ENCODE measurements at regions not wholly inside any gene's neighbourhood (a gene's known extent, or its start where the extent isn't known, plus 50 kb on each side); places are given as distances from the start of the nearest gene placed in this dataset.
"Not testable (repeated sequence)": the region's sequence is repeated elsewhere in the genome, so short reads cannot be mapped to it uniquely, and the experiment has no call there.

- TF ChIP-seq CTCF (IDR thresholded peaks at IDR 0.05; ENCODE audit: insufficient read depth, low read length, poor library complexity, severe bottlenecking): no peak
- Histone ChIP-seq H3K4me3 (replicated peaks; ENCODE audit: low read depth, low read length) (no peak overlapping the region), H3K36me3 (ENCODE audit: control insufficient read depth, insufficient read depth, low read length) (no peaks in the 10 kb centered on the region), H3K27me3 (replicated peaks; ENCODE audit: control insufficient read depth, insufficient read depth, low read length) (no peaks in the 10 kb centered on the region)
- DNase-seq (ENCODE audit: extremely low read depth, insufficient read length): no peak
These were observed 290.6 kb downstream of the OSTF1 start for GRCh38 chr9:75378926-75379325.

- no peaks in the 10 kb centered on the region for H3K36me3 ChIP-seq (ENCODE audit: control insufficient read depth, insufficient read depth, low read length)
- no peak overlapping the region for H3K4me3 ChIP-seq (replicated peaks; ENCODE audit: low read depth, low read length)
- H3K27me3 ChIP-seq (replicated peaks; ENCODE audit: control insufficient read depth, insufficient read depth, low read length): no peaks in the 10 kb centered on the region
- no peak for DNase-seq (ENCODE audit: extremely low read depth, insufficient read length)
- no peak for TF ChIP-seq CTCF (IDR thresholded peaks at IDR 0.05; ENCODE audit: insufficient read depth, low read length, poor library complexity, severe bottlenecking)
These were observed 293.8 kb downstream of the OSTF1 start for GRCh38 chr9:75382126-75382525.

- H3K36me3 ChIP-seq (ENCODE audit: control insufficient read depth, insufficient read depth, low read length); DNase-seq (ENCODE audit: extremely low read depth, insufficient read length); H3K27me3 ChIP-seq (replicated peaks; ENCODE audit: control insufficient read depth, insufficient read depth, low read length); H3K4me3 ChIP-seq (replicated peaks; ENCODE audit: low read depth, low read length): not testable (repeated sequence)
These were observed 295.2 kb downstream of the OSTF1 start for GRCh38 chr9:75383420-75384034.

GRCh38 chr9:75385236-75385635 is 296.9 kb downstream of the OSTF1 start:
- DNase-seq (ENCODE audit: extremely low read depth, insufficient read length): no peak
- Histone ChIP-seq H3K27me3 (replicated peaks; ENCODE audit: control insufficient read depth, insufficient read depth, low read length) (no peaks in the 10 kb centered on the region), H3K36me3 (ENCODE audit: control insufficient read depth, insufficient read depth, low read length) (no peaks in the 10 kb centered on the region), H3K4me3 (replicated peaks; ENCODE audit: low read depth, low read length) (no peak overlapping the region)
- TF ChIP-seq CTCF (IDR thresholded peaks at IDR 0.05; ENCODE audit: insufficient read depth, low read length, poor library complexity, severe bottlenecking): no peak

- no peak for TF ChIP-seq CTCF (IDR thresholded peaks at IDR 0.05; ENCODE audit: insufficient read depth, low read length, poor library complexity, severe bottlenecking)
- no peak for DNase-seq (ENCODE audit: extremely low read depth, insufficient read length)
- H3K36me3 ChIP-seq (ENCODE audit: control insufficient read depth, insufficient read depth, low read length): no peaks in the 10 kb centered on the region
- H3K4me3 ChIP-seq (replicated peaks; ENCODE audit: low read depth, low read length): no peak overlapping the region
- H3K27me3 ChIP-seq (replicated peaks; ENCODE audit: control insufficient read depth, insufficient read depth, low read length): no peaks in the 10 kb centered on the region
These were observed 300.8 kb downstream of the OSTF1 start for GRCh38 chr9:75389101-75389500.

GRCh38 chr9:75390951-75391350 is 302.6 kb downstream of the OSTF1 start:
- Histone ChIP-seq H3K4me3 (replicated peaks; ENCODE audit: low read depth, low read length) (no peak overlapping the region), H3K27me3 (replicated peaks; ENCODE audit: control insufficient read depth, insufficient read depth, low read length) (no peaks in the 10 kb centered on the region), H3K36me3 (ENCODE audit: control insufficient read depth, insufficient read depth, low read length) (no peaks in the 10 kb centered on the region)
- TF ChIP-seq CTCF (IDR thresholded peaks at IDR 0.05; ENCODE audit: insufficient read depth, low read length, poor library complexity, severe bottlenecking): no peak
- DNase-seq (ENCODE audit: extremely low read depth, insufficient read length): no peak

Data from GM06990 (cell line).